ENCODE measurements at regions not wholly inside any gene's neighbourhood (a gene's known extent, or its start where the extent isn't known, plus 50 kb on each side); places are given as distances from the start of the nearest gene placed in this dataset.

- TF ChIP-seq CTCF (IDR thresholded peaks at IDR 0.05) (no peak), EZH2 (IDR thresholded peaks at IDR 0.05; ENCODE audit: borderline replicate concordance, insufficient read depth, low read depth, low read length, poor library complexity, severe bottlenecking) (no peak)
Measured at GRCh38 chr5:148928141-148928540, 101.7 kb downstream of the ADRB2 start.

All from B cell (primary cell).